ENCODE measurements at regions not wholly inside any gene's neighbourhood (a gene's known extent, or its start where the extent isn't known, plus 50 kb on each side); places are given as distances from the start of the nearest gene placed in this dataset.

DNA sequence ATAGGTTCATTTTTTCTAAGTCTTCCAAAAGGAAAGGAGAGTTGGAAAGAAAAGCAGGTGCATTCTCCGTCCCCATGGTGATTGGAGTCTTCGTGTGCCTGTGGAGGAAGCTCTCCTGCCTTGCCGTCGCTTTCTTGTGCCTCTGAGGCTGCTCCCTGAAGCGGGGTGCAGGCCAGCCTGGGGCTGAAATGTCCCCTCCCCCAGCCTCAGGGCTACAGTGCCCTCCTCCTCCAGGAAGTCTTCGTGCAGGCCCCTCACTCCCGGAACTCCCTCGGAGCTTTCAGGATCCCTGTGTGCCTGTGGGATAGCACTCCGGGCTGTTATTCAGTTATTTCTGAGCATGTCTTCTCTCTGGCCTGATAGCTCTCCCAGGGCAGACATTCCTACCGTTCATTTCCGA lies 569.2 kb downstream of the VRK1 start (continued):
- no peak for TF ChIP-seq ZNF596 (tag by site-specific recombination; IDR thresholded peaks at IDR 0.05)

GRCh38 chr14:97367278-97367677 lies 570.1 kb downstream of the VRK1 start:
- POLR2A ChIA-PET, result no interaction called here
- Histone ChIP-seq H3K4me1 (ENCODE audit: control insufficient read depth, insufficient read depth, low read length) (no peaks in the 10 kb centered on the region), H3K36me3 (ENCODE audit: control insufficient read depth in 2 of 2, insufficient read depth in 1 of 2, low read length in 2 of 2) (no peaks in the 10 kb centered on the region), H3K27ac (ENCODE audit: extremely low read depth, low read depth, low read length) (no peak overlapping the region), H3K9me3 (ENCODE audit: control insufficient read depth, insufficient read depth, low read depth, low read length) (no peaks in the 10 kb centered on the region), H3K4me3 (ENCODE audit: low read depth, low read length) (no peak overlapping the region)
- no peak for TF ChIP-seq YY2 (tag by site-specific recombination; IDR thresholded peaks at IDR 0.05)
- TF ChIP-seq OVOL3 (tag by site-specific recombination; IDR thresholded peaks at IDR 0.05), result no peak
- no peak for TF ChIP-seq ZNF843 (tag by site-specific recombination; IDR thresholded peaks at IDR 0.05)
- TF ChIP-seq ZNF510 (tag by site-specific recombination; IDR thresholded peaks at IDR 0.05; ENCODE audit: insufficient replicate concordance), result no peak
- no peak for TF ChIP-seq ZBTB7A (tag by site-specific recombination; IDR thresholded peaks at IDR 0.05; ENCODE audit: low read depth)
- CTCF ChIA-PET, result no interaction called here

DNA sequence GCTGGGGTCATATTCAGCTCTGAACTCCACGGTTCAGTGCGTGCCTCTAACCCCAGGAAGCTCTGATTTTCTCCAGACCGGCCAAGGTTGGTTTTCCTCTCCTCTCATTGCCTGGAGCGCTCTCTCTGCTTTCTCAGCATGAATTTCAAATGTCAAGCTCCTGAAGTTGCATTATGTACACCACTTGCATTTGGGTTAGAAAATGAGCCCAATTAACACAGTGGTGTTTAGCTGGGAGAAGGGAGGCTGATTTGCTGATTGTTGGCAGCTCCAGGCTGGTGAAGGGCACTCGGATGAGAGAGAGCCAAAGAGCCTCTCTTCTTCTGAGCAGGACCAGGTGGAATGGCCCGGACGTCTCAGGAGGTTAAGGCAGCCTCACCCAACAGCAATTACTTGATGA lies 570.9 kb downstream of the VRK1 start:
- ChIA-PET CTCF (no interaction called here), POLR2A (no interaction called here)
- H3K4me3 ChIP-seq (ENCODE audit: low read depth, low read length), result no peak overlapping the region
- no peak for TF ChIP-seq ZNF521 (tag by site-specific recombination; IDR thresholded peaks at IDR 0.05)
- TF ChIP-seq ZSCAN30 (tag by site-specific recombination; IDR thresholded peaks at IDR 0.05), result no peak
- TF ChIP-seq ZBTB6 (tag by site-specific recombination; IDR thresholded peaks at IDR 0.05), result no peak
- TF ChIP-seq ZNF423 (tag by site-specific recombination; IDR thresholded peaks at IDR 0.05), result no peak
- no peak for TF ChIP-seq ZNF843 (tag by site-specific recombination; IDR thresholded peaks at IDR 0.05)
- no peak for TF ChIP-seq KLF8 (tag by site-specific recombination; IDR thresholded peaks at IDR 0.05)
- no peak for TF ChIP-seq ZNF426 (tag by site-specific recombination; IDR thresholded peaks at IDR 0.05)
- no peak for TF ChIP-seq ZNF514 (tag by site-specific recombination; IDR thresholded peaks at IDR 0.05)
- no peak for TF ChIP-seq ZSCAN18 (tag by site-specific recombination; IDR thresholded peaks at IDR 0.05)
- TF ChIP-seq ZSCAN23 (tag by site-specific recombination; IDR thresholded peaks at IDR 0.05), result no peak
- no peak for TF ChIP-seq PRDM2 (tag by site-specific recombination; IDR thresholded peaks at IDR 0.05; ENCODE audit: borderline replicate concordance)
- no peak for TF ChIP-seq ZNF704 (tag by site-specific recombination; IDR thresholded peaks at IDR 0.05)
- no peak for TF ChIP-seq ZNF585B (tag by site-specific recombination; IDR thresholded peaks at IDR 0.05)
- TF ChIP-seq, protein P1, sequence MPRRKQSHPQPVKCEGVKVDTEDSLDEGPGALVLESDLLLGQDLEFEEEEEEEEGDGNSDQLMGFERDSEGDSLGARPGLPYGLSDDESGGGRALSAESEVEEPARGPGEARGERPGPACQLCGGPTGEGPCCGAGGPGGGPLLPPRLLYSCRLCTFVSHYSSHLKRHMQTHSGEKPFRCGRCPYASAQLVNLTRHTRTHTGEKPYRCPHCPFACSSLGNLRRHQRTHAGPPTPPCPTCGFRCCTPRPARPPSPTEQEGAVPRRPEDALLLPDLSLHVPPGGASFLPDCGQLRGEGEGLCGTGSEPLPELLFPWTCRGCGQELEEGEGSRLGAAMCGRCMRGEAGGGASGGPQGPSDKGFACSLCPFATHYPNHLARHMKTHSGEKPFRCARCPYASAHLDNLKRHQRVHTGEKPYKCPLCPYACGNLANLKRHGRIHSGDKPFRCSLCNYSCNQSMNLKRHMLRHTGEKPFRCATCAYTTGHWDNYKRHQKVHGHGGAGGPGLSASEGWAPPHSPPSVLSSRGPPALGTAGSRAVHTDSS (tag by site-specific recombination; IDR thresholded peaks at IDR 0.05), result no peak
- TF ChIP-seq ZFP69B (tag by site-specific recombination; IDR thresholded peaks at IDR 0.05), result no peak

More for the DNA sequence above, 570.9 kb downstream of the VRK1 start:
- Histone ChIP-seq H3K9me3 (ENCODE audit: control insufficient read depth, insufficient read depth, low read depth, low read length) (no peaks in the 10 kb centered on the region), H3K4me1 (ENCODE audit: control insufficient read depth, insufficient read depth, low read length) (no peaks in the 10 kb centered on the region), H3K27ac (ENCODE audit: extremely low read depth, low read depth, low read length) (no peak overlapping the region), H3K36me3 (ENCODE audit: control insufficient read depth in 2 of 2, insufficient read depth in 1 of 2, low read length in 2 of 2) (no peaks in the 10 kb centered on the region)
